Lung (tissue), 11 donors: ENCODE measurements at regions not wholly inside any gene's neighbourhood (a gene's known extent, or its start where the extent isn't known, plus 50 kb on each side); places are given as distances from the start of the nearest gene placed in this dataset.

Experiments
- ATAC-seq: fragments of 200-7000 bp; cut with Tn5 transposase; one replicate; pipeline ENCODE4 v1.9.1; 2020; ENCODE audit warnings: moderate number of reproducible peaks; ENCODE audit not compliant: insufficient read depth, low FRiP score
- DNase-seq, 3 donors: peaks; one replicate each; pipeline ENCODE4 v3.0.0-alpha.2; 2013 to 2017
- H3K27ac ChIP-seq, 2 donors: one replicate each; pipeline ENCODE4 v1.5.1; 2013; ENCODE audit warnings: mild to moderate bottlenecking in 2 of 2, moderate library complexity in 2 of 2, control low read depth in 1 of 2, inconsistent platforms in 1 of 2, low read depth in 1 of 2, low read length in 1 of 2
- H3K27me3 ChIP-seq, 3 donors: one replicate each; pipeline ENCODE4 v1.5.1; 2013; ENCODE audit warnings: low read length in 2 of 3; ENCODE audit not compliant: control insufficient read depth in 3 of 3, insufficient read depth in 3 of 3
- H3K36me3 ChIP-seq, 4 donors: one replicate each; pipeline ENCODE4 v1.5.1; 2013; ENCODE audit warnings: low read length in 4 of 4, mild to moderate bottlenecking in 1 of 4, moderate library complexity in 1 of 4; ENCODE audit not compliant: control insufficient read depth in 4 of 4, insufficient read depth in 4 of 4
- H3K4me1 ChIP-seq, 5 donors: one replicate each; pipeline ENCODE4 v1.5.1; 2013; ENCODE audit warnings: low read length in 5 of 5, mild to moderate bottlenecking in 2 of 5, moderate library complexity in 1 of 5; ENCODE audit not compliant: control insufficient read depth in 5 of 5, insufficient read depth in 5 of 5
- H3K4me3 ChIP-seq: one replicate; pipeline ENCODE4 v1.5.1; 2013; ENCODE audit warnings: mild to moderate bottlenecking, control low read depth, moderate library complexity
- H3K9ac ChIP-seq, 2 donors: one replicate each; pipeline ENCODE4 v1.5.1; 2013; ENCODE audit warnings: low read length in 2 of 2, control low read depth in 1 of 2; ENCODE audit not compliant: insufficient read depth in 1 of 2
- H3K9me3 ChIP-seq, 4 donors: one replicate each; pipeline ENCODE4 v1.5.1; 2013; ENCODE audit warnings: low read length in 3 of 4, mild to moderate bottlenecking in 1 of 4, moderate library complexity in 1 of 4; ENCODE audit not compliant: control insufficient read depth in 4 of 4, insufficient read depth in 3 of 4
- WGBS, 2 donors: extraction: QIAGEN DNeasy Blood & Tissue Kit; methylation state at CpG; one replicate each; pipeline ENCODE4 v1.1.7; 2013; 5-methylcytosine and 5-hydroxymethylcytosine counted together
- TF ChIP-seq, protein P1 (sequence below): IDR thresholded peaks from 2 replicates; pipeline ENCODE4 v1.5.1; 2012; ENCODE audit warnings: mild to moderate bottlenecking; ENCODE audit errors: control extremely low read depth, extremely low read depth
- donor health status: control.
- donor health status: control.
- donor health status: Bipolar disorder and iron deficiency.
- donor health status: healthy.
- donor health status: DM: yes; HTN: yes; CAD: no.

DNA sequence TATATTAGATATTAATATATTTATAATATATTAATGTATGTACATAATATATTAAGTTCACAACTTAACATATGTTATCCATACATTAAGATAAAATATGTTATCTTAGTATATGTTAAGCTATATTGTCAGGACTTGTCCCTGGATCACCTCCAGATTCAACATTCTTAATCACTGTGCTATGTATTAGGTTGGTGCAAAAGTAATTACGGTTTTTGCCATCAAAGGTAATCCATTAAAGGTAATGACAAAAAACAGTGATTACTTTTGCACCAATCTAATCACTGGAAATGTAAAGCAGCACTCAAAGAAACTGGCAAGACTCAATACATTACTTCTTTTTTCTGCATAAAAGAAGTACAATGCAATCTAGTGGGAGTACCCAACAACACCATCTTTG, 1099.0 kb upstream of the SLC39A10 start:
- Histone ChIP-seq H3K4me1 (no peaks in the 10 kb centered on the region), H3K27me3 (no peaks in the 10 kb centered on the region), H3K4me3 (no peak overlapping the region), H3K9ac (no peak overlapping the region), H3K9me3 (peaks cover 0 to 2% (median 0%) of the 10 kb centered on the region in 4 donors), H3K36me3 (no peaks in the 10 kb centered on the region), H3K27ac (no peak overlapping the region)
- 91% methylated on average over 1 of the region's 1 CpG for WGBS, 2 donors
- TF ChIP-seq, protein P1, sequence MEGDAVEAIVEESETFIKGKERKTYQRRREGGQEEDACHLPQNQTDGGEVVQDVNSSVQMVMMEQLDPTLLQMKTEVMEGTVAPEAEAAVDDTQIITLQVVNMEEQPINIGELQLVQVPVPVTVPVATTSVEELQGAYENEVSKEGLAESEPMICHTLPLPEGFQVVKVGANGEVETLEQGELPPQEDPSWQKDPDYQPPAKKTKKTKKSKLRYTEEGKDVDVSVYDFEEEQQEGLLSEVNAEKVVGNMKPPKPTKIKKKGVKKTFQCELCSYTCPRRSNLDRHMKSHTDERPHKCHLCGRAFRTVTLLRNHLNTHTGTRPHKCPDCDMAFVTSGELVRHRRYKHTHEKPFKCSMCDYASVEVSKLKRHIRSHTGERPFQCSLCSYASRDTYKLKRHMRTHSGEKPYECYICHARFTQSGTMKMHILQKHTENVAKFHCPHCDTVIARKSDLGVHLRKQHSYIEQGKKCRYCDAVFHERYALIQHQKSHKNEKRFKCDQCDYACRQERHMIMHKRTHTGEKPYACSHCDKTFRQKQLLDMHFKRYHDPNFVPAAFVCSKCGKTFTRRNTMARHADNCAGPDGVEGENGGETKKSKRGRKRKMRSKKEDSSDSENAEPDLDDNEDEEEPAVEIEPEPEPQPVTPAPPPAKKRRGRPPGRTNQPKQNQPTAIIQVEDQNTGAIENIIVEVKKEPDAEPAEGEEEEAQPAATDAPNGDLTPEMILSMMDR = no peak
- DNase-seq = no peak
- ATAC-seq = no peak

DNA sequence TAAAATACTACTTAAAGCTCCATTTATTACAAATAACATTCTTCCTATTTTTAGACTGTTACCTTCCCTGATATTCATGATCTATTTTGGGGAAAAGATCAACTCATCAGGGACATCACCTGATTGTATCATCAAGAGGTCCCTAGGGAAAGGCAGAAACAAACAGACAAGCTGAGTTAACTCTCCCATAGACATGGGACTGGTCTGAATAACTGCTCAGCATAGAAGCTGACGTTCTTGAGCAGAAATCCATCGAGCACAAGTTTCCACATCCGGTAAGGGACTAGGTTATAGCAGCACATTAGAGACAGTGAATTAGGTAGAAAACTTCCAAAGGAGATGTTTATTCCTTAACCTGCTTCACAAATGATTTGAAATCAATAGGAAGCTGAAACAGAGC, 1100.4 kb upstream of the SLC39A10 start:
- no peak overlapping the region for H3K27ac ChIP-seq
- DNase-seq (no peak), ATAC-seq (no peak)
- H3K9me3 ChIP-seq = peaks cover 0 to 2% (median 0%) of the 10 kb centered on the region in 4 donors
- H3K9ac ChIP-seq = no peak overlapping the region
- WGBS, 2 donors = 87 to 92% methylated on average over 3 of the region's 3 CpGs
- H3K4me3 ChIP-seq = no peak overlapping the region
- H3K4me1 ChIP-seq = no peaks in the 10 kb centered on the region
- no peaks in the 10 kb centered on the region for H3K27me3 ChIP-seq
- H3K36me3 ChIP-seq = no peaks in the 10 kb centered on the region
- TF ChIP-seq, protein P1 = no peak

DNA sequence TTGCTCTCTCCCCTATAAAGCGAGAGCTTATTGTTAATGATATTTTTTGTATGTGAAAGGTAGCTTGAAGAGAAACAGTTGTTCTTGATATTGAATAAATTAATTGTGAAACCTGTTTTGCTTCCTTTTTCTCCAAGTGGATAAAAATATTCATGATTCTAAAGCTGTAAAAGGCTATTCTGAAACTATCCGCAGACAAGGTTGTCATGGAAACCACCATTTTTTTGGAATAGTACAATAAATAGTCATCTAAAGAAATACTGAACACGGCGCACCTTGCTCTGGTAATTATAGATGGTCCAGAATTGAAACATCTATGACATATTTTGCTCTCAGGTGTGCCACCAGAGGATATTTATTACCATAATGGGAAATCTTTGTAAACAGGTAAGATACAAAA, 1103.0 kb upstream of the SLC39A10 start:
- H3K4me3 ChIP-seq = no peak overlapping the region
- TF ChIP-seq, protein P1 = no peak
- no peaks in the 10 kb centered on the region for H3K27me3 ChIP-seq
- H3K4me1 ChIP-seq = no peaks in the 10 kb centered on the region
- DNase-seq (no peak), ATAC-seq (no peak)
- H3K9me3 ChIP-seq = no peaks in the 10 kb centered on the region
- H3K9ac ChIP-seq = no peak overlapping the region
- H3K36me3 ChIP-seq = no peaks in the 10 kb centered on the region
- H3K27ac ChIP-seq = no peak overlapping the region
- 91 to 92% methylated on average over 4 of the region's 4 CpGs for WGBS, 2 donors

DNA sequence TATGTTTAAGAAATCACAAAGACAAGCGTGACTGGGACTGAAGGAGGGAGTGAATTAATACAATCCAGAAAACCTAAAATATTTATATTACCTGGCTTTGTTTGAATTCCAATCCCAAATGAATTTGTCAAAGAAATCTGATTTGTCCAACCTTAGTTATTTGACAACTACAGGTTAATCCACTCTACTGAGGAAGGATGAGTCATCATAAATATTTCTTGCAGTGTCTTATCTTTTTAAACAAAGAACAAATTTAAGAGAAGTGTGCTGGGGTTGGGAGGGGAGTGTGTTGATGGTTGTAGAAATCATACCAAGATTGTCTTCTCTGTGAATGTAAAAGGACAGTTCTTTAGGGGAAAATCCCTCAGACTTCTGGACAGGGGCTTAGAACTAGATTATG, 1106.3 kb upstream of the SLC39A10 start:
- 71 to 76% methylated on average over 1 of the region's 1 CpG for WGBS, 2 donors
- H3K4me3 ChIP-seq = no peak overlapping the region

More for the DNA sequence above, 1106.3 kb upstream of the SLC39A10 start:
- no peak for ATAC-seq
- Histone ChIP-seq H3K9ac (no peak overlapping the region), H3K27ac (no peak overlapping the region), H3K4me1 (no peaks in the 10 kb centered on the region), H3K9me3 (no peaks in the 10 kb centered on the region), H3K36me3 (no peaks in the 10 kb centered on the region), H3K27me3 (no peaks in the 10 kb centered on the region)
- TF ChIP-seq, protein P1 = no peak
- DNase-seq = no peak
